Hepatocyte (in vitro differentiated cells): ENCODE measurements at regions not wholly inside any gene's neighbourhood (a gene's known extent, or its start where the extent isn't known, plus 50 kb on each side); places are given as distances from the start of the nearest gene placed in this dataset.
A peak's percentile ranks its signal among the peaks of the same experiment; 100 is the strongest.

Experiments used
- DNase-seq: peaks from one replicate; pipeline ENCODE4 v3.0.0-alpha.2; 2016; ENCODE audit warnings: low spot score
- H2AFZ ChIP-seq: fragments of 200-600 bp; sonication (generic); 2 replicates; pipeline ENCODE4 v1.6.0; 2016; ENCODE audit warnings: antibody characterized with exemption, mild to moderate bottlenecking
- H3K27ac ChIP-seq: fragments of 200-600 bp; sonication (generic); 2 replicates; pipeline ENCODE4 v1.5.1; 2016; ENCODE audit warnings: mild to moderate bottlenecking
- H3K27me3 ChIP-seq: fragments of 200-600 bp; sonication (generic); 2 replicates; pipeline ENCODE4 v1.6.1; 2016
- H3K36me3 ChIP-seq: fragments of 200-600 bp; sonication (generic); replicated peaks from 2 replicates; pipeline ENCODE4 v1.5.1; 2016; ENCODE audit warnings: low read depth; ENCODE audit not compliant: insufficient read depth
- H3K4me1 ChIP-seq: fragments of 200-600 bp; sonication (generic); 2 replicates; pipeline ENCODE4 v1.5.1; 2016; ENCODE audit warnings: mild to moderate bottlenecking, moderate library complexity; ENCODE audit not compliant: insufficient read depth
- H3K4me2 ChIP-seq: fragments of 200-600 bp; sonication (generic); 2 replicates; pipeline ENCODE4 v1.6.0; 2016
- H3K4me3 ChIP-seq: fragments of 200-600 bp; sonication (generic); 2 replicates; pipeline ENCODE4 v1.5.1; 2016; ENCODE audit warnings: mild to moderate bottlenecking
- H3K79me2 ChIP-seq: fragments of 200-600 bp; sonication (generic); 2 replicates; pipeline ENCODE4 v1.6.0; 2017; ENCODE audit warnings: mild to moderate bottlenecking
- H3K9me2 ChIP-seq: fragments of 200-600 bp; sonication (generic); replicated peaks from 2 replicates; pipeline ENCODE4 v1.6.0; 2017; ENCODE audit warnings: mild to moderate bottlenecking; ENCODE audit not compliant: insufficient read depth
- H3K9me3 ChIP-seq: fragments of 200-600 bp; sonication (generic); 2 replicates; pipeline ENCODE4 v1.5.1; 2016; ENCODE audit warnings: low read depth, mild to moderate bottlenecking
- H4K20me1 ChIP-seq: fragments of 200-600 bp; sonication (generic); 2 replicates; pipeline ENCODE4 v1.6.0; 2016; ENCODE audit warnings: mild to moderate bottlenecking; ENCODE audit not compliant: insufficient read depth, poor library complexity, severe bottlenecking
- CTCF ChIP-seq: fragments of 200-600 bp; sonication (generic); IDR thresholded peaks from 2 replicates; pipeline ENCODE4 v1.5.1; 2016; ENCODE audit warnings: antibody characterized with exemption, mild to moderate bottlenecking; ENCODE audit not compliant: poor library complexity
- EZH2 ChIP-seq: fragments of 200-600 bp; sonication (generic); IDR thresholded peaks from 2 replicates; pipeline ENCODE4 v1.6.1; 2016; ENCODE audit warnings: antibody characterized with exemption, mild to moderate bottlenecking, borderline replicate concordance
- EZH2phosphoT487 ChIP-seq: fragments of 200-600 bp; sonication (generic); IDR thresholded peaks from one replicate; pipeline ENCODE4 v1.6.1; 2018; ENCODE audit warnings: antibody characterized with exemption, mild to moderate bottlenecking, low read depth, moderate library complexity; ENCODE audit not compliant: unreplicated experiment, severe bottlenecking
- WGBS: methylation state at CpG from one replicate; pipeline ENCODE4 v1.1.6; 2016; ENCODE audit warnings: low lambda C conversion rate; ENCODE audit errors: missing lambda C conversion rate; 5-methylcytosine and 5-hydroxymethylcytosine counted together

GRCh38 chr16:79954921-79955705, 354.6 kb upstream of the MAF start:
- 61% methylated on average over 4 of the region's 4 CpGs for WGBS
- peak; percentile 13 for DNase-seq
- no peak overlapping the region for H2AFZ ChIP-seq
- H3K4me3 ChIP-seq: no peak overlapping the region
- TF ChIP-seq EZH2: no peak
- no peak for TF ChIP-seq EZH2phosphoT487
- peaks cover 2% of the 10 kb centered on the region for H3K4me1 ChIP-seq
- H3K4me2 ChIP-seq: no peak overlapping the region
- H3K36me3 ChIP-seq: no peaks in the 10 kb centered on the region
- H3K27me3 ChIP-seq: no peaks in the 10 kb centered on the region
- no peaks in the 10 kb centered on the region for H3K9me2 ChIP-seq
- H3K9me3 ChIP-seq: no peaks in the 10 kb centered on the region
- no peaks in the 10 kb centered on the region for H3K79me2 ChIP-seq
- H3K27ac ChIP-seq: no peak overlapping the region
- no peaks in the 10 kb centered on the region for H4K20me1 ChIP-seq

- Histone ChIP-seq H3K36me3 (no peaks in the 10 kb centered on the region), H3K4me1 (no peaks in the 10 kb centered on the region), H3K4me2 (no peak overlapping the region), H3K4me3 (no peak overlapping the region), H4K20me1 (no peaks in the 10 kb centered on the region), H3K9me2 (no peaks in the 10 kb centered on the region), H3K79me2 (no peaks in the 10 kb centered on the region), H3K27me3 (no peaks in the 10 kb centered on the region), H3K9me3 (no peaks in the 10 kb centered on the region), H3K27ac (no peak overlapping the region), H2AFZ (no peak overlapping the region)
- TF ChIP-seq EZH2phosphoT487 (no peak), CTCF (no peak), EZH2 (no peak)
- no peak for DNase-seq
- WGBS: 53% methylated on average over 3 of the region's 3 CpGs
These were observed 350.6 kb upstream of the MAF start for GRCh38 chr16:79950932-79951719.

GRCh38 chr16:79949417-79949816, 348.9 kb upstream of the MAF start:
- DNase-seq: no peak
- H3K9me2 ChIP-seq: no peaks in the 10 kb centered on the region
- no peaks in the 10 kb centered on the region for H3K27me3 ChIP-seq
- H3K4me1 ChIP-seq: no peaks in the 10 kb centered on the region
- no peaks in the 10 kb centered on the region for H4K20me1 ChIP-seq
- no peaks in the 10 kb centered on the region for H3K36me3 ChIP-seq
- no peak for TF ChIP-seq EZH2
- TF ChIP-seq CTCF: no peak
- TF ChIP-seq EZH2phosphoT487: no peak
- no peak overlapping the region for H3K4me3 ChIP-seq
- no peak overlapping the region for H3K4me2 ChIP-seq
- no peak overlapping the region for H2AFZ ChIP-seq
- no peaks in the 10 kb centered on the region for H3K79me2 ChIP-seq
- H3K27ac ChIP-seq: no peak overlapping the region
- H3K9me3 ChIP-seq: no peaks in the 10 kb centered on the region
- WGBS: 100% methylated on average over 1 of the region's 1 CpG

GRCh38 chr16:79947771-79948170, 347.2 kb upstream of the MAF start:
- 84% methylated on average over 3 of the region's 3 CpGs for WGBS
- no peaks in the 10 kb centered on the region for H3K9me2 ChIP-seq
- H2AFZ ChIP-seq: no peak overlapping the region
- no peaks in the 10 kb centered on the region for H3K79me2 ChIP-seq
- TF ChIP-seq CTCF: no peak
- no peak for TF ChIP-seq EZH2
- no peak for TF ChIP-seq EZH2phosphoT487
- H3K27me3 ChIP-seq: no peaks in the 10 kb centered on the region
- no peak overlapping the region for H3K4me3 ChIP-seq
- no peaks in the 10 kb centered on the region for H3K4me1 ChIP-seq
- no peak overlapping the region for H3K27ac ChIP-seq
- no peaks in the 10 kb centered on the region for H4K20me1 ChIP-seq
- H3K36me3 ChIP-seq: no peaks in the 10 kb centered on the region
- no peaks in the 10 kb centered on the region for H3K9me3 ChIP-seq
- H3K4me2 ChIP-seq: no peak overlapping the region
- no peak for DNase-seq
